ENCODE measurements at regions not wholly inside any gene's neighbourhood (a gene's known extent, or its start where the extent isn't known, plus 50 kb on each side); places are given as distances from the start of the nearest gene placed in this dataset.

GRCh38 chr14:37678916-37679315 is 83.5 kb downstream of the TTC6 start:
- TF ChIP-seq, protein P1, sequence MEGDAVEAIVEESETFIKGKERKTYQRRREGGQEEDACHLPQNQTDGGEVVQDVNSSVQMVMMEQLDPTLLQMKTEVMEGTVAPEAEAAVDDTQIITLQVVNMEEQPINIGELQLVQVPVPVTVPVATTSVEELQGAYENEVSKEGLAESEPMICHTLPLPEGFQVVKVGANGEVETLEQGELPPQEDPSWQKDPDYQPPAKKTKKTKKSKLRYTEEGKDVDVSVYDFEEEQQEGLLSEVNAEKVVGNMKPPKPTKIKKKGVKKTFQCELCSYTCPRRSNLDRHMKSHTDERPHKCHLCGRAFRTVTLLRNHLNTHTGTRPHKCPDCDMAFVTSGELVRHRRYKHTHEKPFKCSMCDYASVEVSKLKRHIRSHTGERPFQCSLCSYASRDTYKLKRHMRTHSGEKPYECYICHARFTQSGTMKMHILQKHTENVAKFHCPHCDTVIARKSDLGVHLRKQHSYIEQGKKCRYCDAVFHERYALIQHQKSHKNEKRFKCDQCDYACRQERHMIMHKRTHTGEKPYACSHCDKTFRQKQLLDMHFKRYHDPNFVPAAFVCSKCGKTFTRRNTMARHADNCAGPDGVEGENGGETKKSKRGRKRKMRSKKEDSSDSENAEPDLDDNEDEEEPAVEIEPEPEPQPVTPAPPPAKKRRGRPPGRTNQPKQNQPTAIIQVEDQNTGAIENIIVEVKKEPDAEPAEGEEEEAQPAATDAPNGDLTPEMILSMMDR (conservative IDR thresholded peaks at IDR 0.05; ENCODE audit: low read depth, low read length) = no peak
- TF ChIP-seq EZH2 (IDR thresholded peaks at IDR 0.05; ENCODE audit: borderline replicate concordance, low read depth, low read length, poor library complexity, severe bottlenecking) = no peak
